DMS114 treated with DMSO at 0.1 percent for 48 hours (cell line): ENCODE measurements at regions not wholly inside any gene's neighbourhood (a gene's known extent, or its start where the extent isn't known, plus 50 kb on each side); places are given as distances from the start of the nearest gene placed in this dataset.
"Not testable (repeated sequence)": the region's sequence is repeated elsewhere in the genome, so short reads cannot be mapped to it uniquely, and the experiment has no call there.

Experiments
- DNase-seq: peaks from one replicate; lab custom pipeline; 2025; ENCODE audit not compliant: unreplicated experiment; lab: John Stamatoyannopoulos, UW

GRCh38 chr18:15026041-15026440 lies 278.1 kb downstream of the ANKRD30B start:
- not testable (repeated sequence) for DNase-seq

GRCh38 chr18:15028037-15028436 lies 280.1 kb downstream of the ANKRD30B start:
- DNase-seq: peak; percentile 4

GRCh38 chr18:15060279-15060880 lies 312.4 kb downstream of the ANKRD30B start:
- DNase-seq: not testable (repeated sequence)

GRCh38 chr18:15061289-15061896 lies 313.4 kb downstream of the ANKRD30B start:
- not testable (repeated sequence) for DNase-seq

- DNase-seq: not testable (repeated sequence)
Observed at GRCh38 chr18:15066434-15066833, 318.5 kb downstream of the ANKRD30B start.

GRCh38 chr18:15071311-15071710 lies 323.3 kb downstream of the ANKRD30B start:
- DNase-seq: not testable (repeated sequence)
